Natural killer cell (primary cell): ENCODE measurements at regions not wholly inside any gene's neighbourhood (a gene's known extent, or its start where the extent isn't known, plus 50 kb on each side); places are given as distances from the start of the nearest gene placed in this dataset.
"Not testable (repeated sequence)": the region's sequence is repeated elsewhere in the genome, so short reads cannot be mapped to it uniquely, and the experiment has no call there.

Source experiments
- ATAC-seq, 3 donors: fragments of 150-1000 bp in 2 of 3; fragments of 200-7000 bp in 1 of 3; cut with Tn5 transposase; 1 replicate in 1 of 3; 2 replicates in 2 of 3; pipeline ENCODE4 v1.10.0; 2021; ENCODE audit warnings: mild to moderate bottlenecking in 2 of 3, moderate library complexity in 2 of 3
- DNase-seq, 2 donors: peaks; one replicate each; pipeline versions ENCODE4 v3.0.0 to v3.0.0-alpha.2; 2013 to 2021; ENCODE audit warnings: mixed read lengths in 1 of 2
- H3K27ac ChIP-seq: one replicate; pipeline ENCODE4 v1.5.1; 2013; ENCODE audit warnings: mild to moderate bottlenecking, low read length
- H3K27me3 ChIP-seq: one replicate; pipeline ENCODE4 v1.6.1; 2013; ENCODE audit warnings: low read length; ENCODE audit not compliant: control insufficient read depth, insufficient read depth
- H3K36me3 ChIP-seq: one replicate; pipeline ENCODE4 v1.6.1; 2013; ENCODE audit warnings: low read length; ENCODE audit not compliant: control insufficient read depth, insufficient read depth
- H3K4me1 ChIP-seq: one replicate; pipeline ENCODE4 v1.6.1; 2013; ENCODE audit warnings: low read length; ENCODE audit not compliant: control insufficient read depth, insufficient read depth
- H3K4me3 ChIP-seq: one replicate; pipeline ENCODE4 v1.5.1; 2013; ENCODE audit warnings: low read length
- H3K9me3 ChIP-seq: one replicate; pipeline ENCODE4 v1.6.1; 2013; ENCODE audit warnings: low read length; ENCODE audit not compliant: control insufficient read depth, insufficient read depth
- H3K27ac Mint-ChIP-seq, 2 donors: one replicate each; pipeline ENCODE4 v1.8.0; 2022; ENCODE audit warnings: mild to moderate bottlenecking in 2 of 2, mixed read lengths in 2 of 2, moderate library complexity in 1 of 2
- H3K27me3 Mint-ChIP-seq, 2 donors: one replicate each; pipeline ENCODE4 v1.8.0; 2022; ENCODE audit warnings: low read depth in 2 of 2, mixed read lengths in 2 of 2
- H3K36me3 Mint-ChIP-seq: one replicate; pipeline ENCODE4 v1.8.0; 2022; ENCODE audit warnings: mixed read lengths
- H3K4me1 Mint-ChIP-seq, 2 donors: one replicate each; pipeline ENCODE4 v1.8.0; 2022; ENCODE audit warnings: mixed read lengths in 2 of 2
- H3K4me3 Mint-ChIP-seq: one replicate; pipeline ENCODE4 v1.8.0; 2022; ENCODE audit warnings: mild to moderate bottlenecking, moderate library complexity, mixed read lengths
- H3K9me3 Mint-ChIP-seq, 2 donors: one replicate each; pipeline ENCODE4 v1.8.0; 2022; ENCODE audit warnings: mixed read lengths in 2 of 2
- WGBS: methylation state at CpG from one replicate; pipeline ENCODE4 v1.1.7; 2013; ENCODE audit warnings: missing lambda C conversion rate; ENCODE audit not compliant: insufficient coverage; 5-methylcytosine and 5-hydroxymethylcytosine counted together
- intact Hi-C: fragments of 100-400 bp; cut with micrococcal nuclease; formaldehyde crosslinking; loops from one replicate; pipeline ENCODE4 v1.14.2; 2022
- TF ChIP-seq, protein P1 (sequence below): fragments of 200-600 bp; IDR thresholded peaks from one replicate; pipeline ENCODE4 v1.8.0; 2022; ENCODE audit warnings: antibody characterized with exemption

DNA sequence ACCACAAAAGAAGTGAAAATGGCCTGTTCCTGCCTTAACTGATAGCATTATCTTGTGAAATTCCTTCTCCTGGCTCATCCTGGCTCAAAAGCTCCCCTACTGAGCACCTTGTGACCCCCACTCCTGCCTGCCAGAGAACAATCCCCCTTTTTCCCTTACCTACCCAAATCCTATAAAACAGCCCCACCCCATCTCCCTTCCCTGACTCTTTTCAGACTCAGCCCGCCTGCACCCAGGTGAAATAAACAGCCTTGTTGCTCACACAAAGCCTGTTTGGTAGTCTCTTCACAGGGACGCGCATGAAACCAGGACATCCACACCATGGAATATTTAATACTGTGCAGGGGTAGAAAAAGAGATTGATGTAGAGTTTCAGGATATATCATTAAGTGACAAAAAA lies 1677.0 kb downstream of the C4orf33 start:
- not testable (repeated sequence) for H3K4me1 Mint-ChIP-seq

DNA sequence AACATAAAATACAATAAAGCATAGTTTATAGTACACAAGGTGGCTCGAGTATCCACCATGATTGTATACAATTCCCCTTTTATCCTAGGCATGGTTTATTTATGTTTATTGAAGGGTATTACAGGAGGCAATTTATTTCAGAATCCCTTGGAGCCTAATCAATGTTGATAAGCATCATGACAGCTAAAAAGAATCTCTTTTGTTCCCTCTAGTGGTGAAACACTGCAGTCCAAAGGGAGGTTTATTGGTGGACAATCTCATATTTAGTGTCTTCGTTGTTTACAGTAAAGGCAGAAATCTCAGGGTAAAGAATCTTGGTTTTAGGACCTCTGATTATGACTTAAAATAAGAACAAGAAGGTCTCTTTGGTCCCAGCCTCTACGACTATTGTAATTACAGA lies 1712.5 kb downstream of the C4orf33 start:
- intact Hi-C loops, result no loop called here
- Mint-ChIP-seq H3K4me1 (no peaks in the 10 kb centered on the region), H3K27ac (no peak overlapping the region), H3K36me3 (no peaks in the 10 kb centered on the region), H3K4me3 (no peak overlapping the region), H3K27me3 (no peaks in the 10 kb centered on the region), H3K9me3 (peaks cover 4 to 13% of the 10 kb centered on the region in 2 donors)
- ATAC-seq, result no peak
- Histone ChIP-seq H3K27ac (no peak overlapping the region), H3K4me3 (no peak overlapping the region), H3K36me3 (no peaks in the 10 kb centered on the region), H3K27me3 (no peaks in the 10 kb centered on the region), H3K4me1 (no peaks in the 10 kb centered on the region), H3K9me3 (peaks cover 10% of the 10 kb centered on the region)
- no peak for DNase-seq
- WGBS, result 79% methylated on average over 2 of the region's 3 CpGs
- TF ChIP-seq, protein P1, sequence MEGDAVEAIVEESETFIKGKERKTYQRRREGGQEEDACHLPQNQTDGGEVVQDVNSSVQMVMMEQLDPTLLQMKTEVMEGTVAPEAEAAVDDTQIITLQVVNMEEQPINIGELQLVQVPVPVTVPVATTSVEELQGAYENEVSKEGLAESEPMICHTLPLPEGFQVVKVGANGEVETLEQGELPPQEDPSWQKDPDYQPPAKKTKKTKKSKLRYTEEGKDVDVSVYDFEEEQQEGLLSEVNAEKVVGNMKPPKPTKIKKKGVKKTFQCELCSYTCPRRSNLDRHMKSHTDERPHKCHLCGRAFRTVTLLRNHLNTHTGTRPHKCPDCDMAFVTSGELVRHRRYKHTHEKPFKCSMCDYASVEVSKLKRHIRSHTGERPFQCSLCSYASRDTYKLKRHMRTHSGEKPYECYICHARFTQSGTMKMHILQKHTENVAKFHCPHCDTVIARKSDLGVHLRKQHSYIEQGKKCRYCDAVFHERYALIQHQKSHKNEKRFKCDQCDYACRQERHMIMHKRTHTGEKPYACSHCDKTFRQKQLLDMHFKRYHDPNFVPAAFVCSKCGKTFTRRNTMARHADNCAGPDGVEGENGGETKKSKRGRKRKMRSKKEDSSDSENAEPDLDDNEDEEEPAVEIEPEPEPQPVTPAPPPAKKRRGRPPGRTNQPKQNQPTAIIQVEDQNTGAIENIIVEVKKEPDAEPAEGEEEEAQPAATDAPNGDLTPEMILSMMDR, result no peak

More for the DNA sequence above, 1677.0 kb downstream of the C4orf33 start:
- H3K4me3 ChIP-seq, H3K27me3 ChIP-seq, H3K4me3 Mint-ChIP-seq, H3K4me1 ChIP-seq, intact Hi-C loops, DNase-seq, H3K36me3 Mint-ChIP-seq, H3K27ac ChIP-seq, H3K27ac Mint-ChIP-seq, H3K27me3 Mint-ChIP-seq, H3K36me3 ChIP-seq, ATAC-seq, H3K9me3 ChIP-seq: not testable (repeated sequence)
- 97% methylated on average over 3 of the region's 3 CpGs for WGBS
- peaks cover 21 to 30% of the 10 kb centered on the region in 2 donors for H3K9me3 Mint-ChIP-seq

DNA sequence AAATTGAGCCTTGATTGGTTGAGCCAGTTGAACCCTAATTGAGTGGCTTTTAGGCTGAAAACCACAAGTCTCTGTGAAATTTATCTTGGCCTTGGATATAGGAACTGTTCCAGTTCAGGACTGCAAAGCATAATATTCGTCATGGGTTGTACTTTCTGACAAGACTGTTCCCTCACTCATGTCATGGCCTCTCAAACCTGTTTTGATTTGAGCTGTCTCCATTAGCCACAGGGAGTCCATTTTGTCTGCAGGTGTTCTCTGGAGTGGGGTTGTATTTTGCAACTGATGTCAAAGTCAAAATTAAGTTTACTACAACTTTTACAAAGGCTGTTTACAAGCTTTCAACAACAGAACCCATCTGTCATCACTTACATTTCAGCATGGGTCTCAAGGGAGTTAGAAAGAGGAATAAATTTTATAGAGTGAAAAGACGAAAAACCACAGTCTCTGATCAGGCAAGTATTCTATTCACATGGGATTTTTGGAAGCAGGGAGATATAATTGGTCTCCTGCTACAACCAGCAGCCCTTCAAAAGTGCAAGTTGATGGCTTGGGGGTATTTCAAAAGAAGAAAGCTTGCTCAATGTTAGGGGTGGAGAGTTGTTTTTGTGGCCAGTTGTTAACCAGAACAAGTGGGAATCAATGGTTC lies 1716.3 kb downstream of the C4orf33 start:
- no peak for DNase-seq
- Histone ChIP-seq H3K4me1 (no peaks in the 10 kb centered on the region), H3K27ac (no peak overlapping the region), H3K9me3 (no peaks in the 10 kb centered on the region), H3K36me3 (no peaks in the 10 kb centered on the region), H3K27me3 (no peaks in the 10 kb centered on the region), H3K4me3 (no peak overlapping the region)
- no peak for ATAC-seq
- WGBS, result 28% methylated on average over 2 of the region's 2 CpGs
- Mint-ChIP-seq H3K36me3 (peaks cover 23% of the 10 kb centered on the region), H3K4me3 (no peak overlapping the region), H3K27ac (no peak overlapping the region), H3K4me1 (no peaks in the 10 kb centered on the region), H3K27me3 (no peaks in the 10 kb centered on the region), H3K9me3 (peaks cover 12 to 14% of the 10 kb centered on the region in 2 donors)
- TF ChIP-seq, protein P1, result no peak
- intact Hi-C loops, result no loop called here

DNA sequence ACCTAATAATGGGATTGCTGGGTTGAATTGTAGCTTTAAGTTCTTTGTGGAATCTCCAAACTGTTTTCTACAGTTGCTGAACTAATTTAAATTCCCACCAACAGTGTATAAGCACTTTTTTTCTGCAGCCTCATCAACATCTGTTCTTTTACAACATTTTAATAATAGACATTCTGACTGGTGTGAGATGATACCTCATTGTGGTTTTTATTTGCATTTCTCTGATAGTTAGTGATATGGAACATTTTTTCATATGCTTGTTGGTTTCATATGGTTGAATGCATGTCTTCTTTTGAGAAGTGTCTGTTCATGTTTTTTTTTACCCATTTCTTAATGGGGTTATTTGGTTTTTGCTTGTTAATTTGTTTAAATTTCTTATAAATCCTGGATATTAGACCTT lies 1718.9 kb downstream of the C4orf33 start:
- H3K4me1 Mint-ChIP-seq, result no peaks in the 10 kb centered on the region
- no peak overlapping the region for H3K27ac ChIP-seq
- no peak overlapping the region for H3K27ac Mint-ChIP-seq
- H3K27me3 Mint-ChIP-seq, result no peaks in the 10 kb centered on the region
- peaks cover 23% of the 10 kb centered on the region for H3K36me3 Mint-ChIP-seq
- H3K9me3 Mint-ChIP-seq, result peaks cover 12 to 15% of the 10 kb centered on the region in 2 donors
- no peaks in the 10 kb centered on the region for H3K4me1 ChIP-seq
- no peaks in the 10 kb centered on the region for H3K9me3 ChIP-seq
- no peak overlapping the region for H3K4me3 ChIP-seq
- DNase-seq (no peak), ATAC-seq (no peak)
- H3K4me3 Mint-ChIP-seq, result no peak overlapping the region
- no peaks in the 10 kb centered on the region for H3K27me3 ChIP-seq
- H3K36me3 ChIP-seq, result no peaks in the 10 kb centered on the region
- TF ChIP-seq, protein P1, result no peak
- intact Hi-C loops, result no loop called here
